A673 (cell line): ENCODE measurements at regions not wholly inside any gene's neighbourhood (a gene's known extent, or its start where the extent isn't known, plus 50 kb on each side); places are given as distances from the start of the nearest gene placed in this dataset.

ENCODE experiments used
- BruUV-seq: library from RNA; stranded (reverse); fragments of 400-500 nt; replicated peaks from 2 replicates; lab custom pipeline; 2021; lab: Mats Ljungman, UMichigan
- CTCF ChIA-PET: fragments of 300-600 bp; sonication (Branson Sonifier 250); formaldehyde crosslinking; loops from one replicate; lab custom pipeline; 2022; ENCODE audit warnings: antibody characterized with exemption; lab: Charles Lee
- POLR2A ChIA-PET: fragments of 300-600 bp; sonication (Branson Sonifier 250); formaldehyde crosslinking; loops from one replicate; lab custom pipeline; 2022; ENCODE audit warnings: antibody characterized with exemption; ENCODE audit not compliant: low non-redundant PET; lab: Charles Lee
- DNase-seq: peaks from one replicate; pipeline ENCODE4 v3.0.0-alpha.2; 2015; ENCODE audit warnings: low spot score
- H3K27ac ChIP-seq: fragments of 200-600 bp; sonication (generic); 2 replicates; pipeline ENCODE4 v1.5.1; 2016; ENCODE audit warnings: mixed run types, low read depth, mild to moderate bottlenecking, mixed read lengths, antibody characterized with exemption, low read length; ENCODE audit not compliant: poor library complexity, severe bottlenecking
- H3K27me3 ChIP-seq: fragments of 200-600 bp; sonication (generic); replicated peaks from 2 replicates; pipeline ENCODE4 v1.6.1; 2017; ENCODE audit warnings: mixed run types, low read depth, mild to moderate bottlenecking, mixed read lengths, antibody characterized with exemption, low read length; ENCODE audit not compliant: insufficient read depth, poor library complexity
- H3K36me3 ChIP-seq: fragments of 200-600 bp; sonication (generic); 2 replicates; pipeline ENCODE4 v1.6.1; 2016; ENCODE audit warnings: mixed run types, mild to moderate bottlenecking, mixed read lengths, antibody characterized with exemption, low read length; ENCODE audit not compliant: insufficient read depth, poor library complexity, severe bottlenecking
- H3K4me1 ChIP-seq: fragments of 200-600 bp; sonication (generic); 2 replicates; pipeline ENCODE4 v1.6.1; 2017; ENCODE audit warnings: mixed run types, mild to moderate bottlenecking, mixed read lengths, antibody characterized with exemption, low read length; ENCODE audit not compliant: insufficient read depth, poor library complexity, severe bottlenecking
- H3K4me3 ChIP-seq: fragments of 200-600 bp; sonication (generic); 2 replicates; pipeline ENCODE4 v1.5.1; 2016; ENCODE audit warnings: low read depth, mixed run types, mild to moderate bottlenecking, mixed read lengths, low read length; ENCODE audit not compliant: poor library complexity, severe bottlenecking
- H3K9me3 ChIP-seq: fragments of 200-600 bp; sonication (generic); 2 replicates; pipeline ENCODE4 v1.6.1; 2016; ENCODE audit warnings: mixed run types, low read depth, mild to moderate bottlenecking, mixed read lengths, antibody characterized with exemption, low read length; ENCODE audit not compliant: poor library complexity, severe bottlenecking
- CTCF ChIP-seq: fragments of 300-800, 200-600 bp; sonication (generic); conservative IDR thresholded peaks from 2 replicates; pipeline ENCODE4 v1.5.1; 2017; ENCODE audit warnings: low read depth, mild to moderate bottlenecking, antibody characterized with exemption, low read length, moderate library complexity, mixed read lengths
- EZH2 ChIP-seq: fragments of 200-600 bp; sonication (generic); IDR thresholded peaks from 2 replicates; pipeline ENCODE4 v1.6.1; 2017; ENCODE audit warnings: borderline replicate concordance, low read depth, mild to moderate bottlenecking, mixed read lengths, antibody characterized with exemption, low read length; ENCODE audit not compliant: poor library complexity, severe bottlenecking
- intact Hi-C: fragments of 100-400 bp; cut with micrococcal nuclease; formaldehyde crosslinking; loops from one replicate; pipeline ENCODE4 v1.10.0; 2022; ENCODE audit not compliant: unreplicated experiment

GRCh38 chr12:24084800-24085199 lies 135.3 kb upstream of the SOX5 start:
- no peak overlapping the region for H3K27ac ChIP-seq
- no peak overlapping the region for H3K4me3 ChIP-seq
- intact Hi-C loops: no loop called here
- no peaks in the 10 kb centered on the region for H3K9me3 ChIP-seq
- TF ChIP-seq CTCF: no peak
- no peak for TF ChIP-seq EZH2
- no peak for DNase-seq
- H3K36me3 ChIP-seq: no peaks in the 10 kb centered on the region
- BruUV-seq: no TSS peak
- CTCF ChIA-PET: no interaction called here
- peaks cover 7% of the 10 kb centered on the region for H3K4me1 ChIP-seq
- POLR2A ChIA-PET: no interaction called here
- H3K27me3 ChIP-seq: no peaks in the 10 kb centered on the region

GRCh38 chr12:24083838-24084237 lies 134.4 kb upstream of the SOX5 start:
- ChIA-PET CTCF (no interaction called here), POLR2A (no interaction called here)
- TF ChIP-seq EZH2 (no peak), CTCF (no peak)
- Histone ChIP-seq H3K36me3 (no peaks in the 10 kb centered on the region), H3K4me3 (no peak overlapping the region), H3K27me3 (no peaks in the 10 kb centered on the region), H3K9me3 (no peaks in the 10 kb centered on the region), H3K27ac (no peak overlapping the region), H3K4me1 (peaks cover 7% of the 10 kb centered on the region)
- no peak for DNase-seq
- intact Hi-C loops: no loop called here
- BruUV-seq: no TSS peak

GRCh38 chr12:24081606-24082005 lies 132.1 kb upstream of the SOX5 start:
- Histone ChIP-seq H3K27me3 (no peaks in the 10 kb centered on the region), H3K4me3 (no peak overlapping the region), H3K36me3 (no peaks in the 10 kb centered on the region), H3K9me3 (no peaks in the 10 kb centered on the region), H3K27ac (no peak overlapping the region), H3K4me1 (peaks cover 7% of the 10 kb centered on the region)
- TF ChIP-seq CTCF: no peak
- no peak for TF ChIP-seq EZH2
- DNase-seq: no peak
- ChIA-PET POLR2A (no interaction called here), CTCF (no interaction called here)
- intact Hi-C loops: no loop called here
- no TSS peak for BruUV-seq
